Right hindlimb (tissue), 1 donor: ENCODE measurements at regions not wholly inside any gene's neighbourhood (a gene's known extent, or its start where the extent isn't known, plus 50 kb on each side); places are given as distances from the start of the nearest gene placed in this dataset.
A peak's percentile ranks its signal among the peaks of the same experiment; 100 is the strongest.

Experiments used
- DNase-seq: peaks from one replicate; pipeline ENCODE4 v3.0.0-alpha.2; 2018

- DNase-seq, result no peak
Observed at GRCh38 chr10:124225467-124226270, 132.3 kb upstream of the CHST15 start.

DNA sequence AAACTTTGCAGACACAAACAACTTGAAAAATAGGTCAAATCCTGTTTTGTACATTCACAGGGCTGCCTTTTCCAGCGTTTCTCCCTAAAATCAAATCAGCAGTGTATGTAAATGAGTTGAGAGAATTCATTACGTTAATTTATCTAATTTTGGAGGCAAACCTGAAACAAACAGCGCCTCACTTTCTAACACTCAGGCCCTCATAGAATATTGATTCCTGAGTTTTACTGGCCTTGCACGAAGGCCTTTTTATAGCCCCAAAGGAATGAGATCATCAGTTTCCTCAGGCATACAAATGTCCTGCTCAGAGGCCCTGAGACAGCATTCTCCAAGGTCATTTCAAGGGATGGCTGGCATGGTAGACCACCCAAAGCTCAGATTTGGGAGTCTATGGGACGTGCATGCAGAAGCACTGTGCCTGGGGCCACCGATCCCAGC is 131.7 kb upstream of the CHST15 start:
- DNase-seq, result no peak

- no peak for DNase-seq
Observed at GRCh38 chr10:124224331-124225028, 131.1 kb upstream of the CHST15 start.

DNA sequence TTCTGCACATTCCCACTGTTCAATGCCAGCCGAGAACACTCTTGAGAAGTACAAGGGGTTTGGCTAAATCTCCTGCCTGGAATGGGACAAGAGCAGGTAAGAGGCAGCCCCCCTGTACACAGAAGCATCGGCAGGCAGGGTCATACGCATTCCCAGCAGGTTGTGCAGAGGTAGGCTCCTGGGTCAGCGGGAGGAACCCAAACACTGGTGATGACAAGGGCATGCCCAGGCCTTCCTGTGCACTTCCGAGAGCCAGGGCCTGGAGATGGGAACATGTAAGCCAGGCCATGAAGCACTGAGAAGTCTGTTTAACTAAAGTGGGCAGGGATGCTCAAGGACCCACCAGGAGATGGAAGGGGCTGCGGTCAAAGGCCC is 130.3 kb upstream of the CHST15 start:
- no peak for DNase-seq

DNA sequence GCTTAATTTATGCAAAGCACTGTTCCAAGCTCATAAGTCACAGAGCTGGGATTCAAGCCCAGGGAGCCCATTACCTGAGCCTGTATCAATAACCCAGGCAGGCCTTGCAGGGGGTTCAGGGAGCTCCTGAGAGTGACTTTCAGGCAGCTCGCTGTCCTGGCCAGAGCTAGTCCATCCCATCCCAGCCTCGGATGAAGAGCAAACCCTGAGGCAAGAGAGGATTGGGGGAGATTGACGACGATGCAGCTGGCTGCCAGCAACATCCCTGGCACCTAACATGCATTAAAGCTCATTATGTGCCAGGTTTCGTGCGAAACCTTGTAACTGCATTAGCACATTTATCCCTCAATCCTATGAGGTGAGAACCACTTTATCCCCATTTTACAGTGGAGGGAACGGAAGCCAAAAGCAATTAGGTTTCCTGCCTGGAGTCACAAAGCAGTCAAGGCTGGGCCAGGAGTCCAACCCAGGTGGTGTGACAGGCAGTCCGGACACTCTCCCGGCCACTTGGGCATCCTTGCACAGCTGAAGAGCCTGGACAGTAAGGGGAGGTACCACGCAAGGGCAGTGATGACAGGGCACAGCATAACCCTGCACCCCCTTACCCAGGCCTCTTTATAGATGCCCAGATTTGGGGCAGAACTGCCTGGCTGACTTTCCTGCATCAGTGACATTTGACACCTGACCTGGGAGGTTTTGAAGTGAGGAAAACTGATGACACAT is 129.8 kb upstream of the CHST15 start:
- DNase-seq, result no peak

DNA sequence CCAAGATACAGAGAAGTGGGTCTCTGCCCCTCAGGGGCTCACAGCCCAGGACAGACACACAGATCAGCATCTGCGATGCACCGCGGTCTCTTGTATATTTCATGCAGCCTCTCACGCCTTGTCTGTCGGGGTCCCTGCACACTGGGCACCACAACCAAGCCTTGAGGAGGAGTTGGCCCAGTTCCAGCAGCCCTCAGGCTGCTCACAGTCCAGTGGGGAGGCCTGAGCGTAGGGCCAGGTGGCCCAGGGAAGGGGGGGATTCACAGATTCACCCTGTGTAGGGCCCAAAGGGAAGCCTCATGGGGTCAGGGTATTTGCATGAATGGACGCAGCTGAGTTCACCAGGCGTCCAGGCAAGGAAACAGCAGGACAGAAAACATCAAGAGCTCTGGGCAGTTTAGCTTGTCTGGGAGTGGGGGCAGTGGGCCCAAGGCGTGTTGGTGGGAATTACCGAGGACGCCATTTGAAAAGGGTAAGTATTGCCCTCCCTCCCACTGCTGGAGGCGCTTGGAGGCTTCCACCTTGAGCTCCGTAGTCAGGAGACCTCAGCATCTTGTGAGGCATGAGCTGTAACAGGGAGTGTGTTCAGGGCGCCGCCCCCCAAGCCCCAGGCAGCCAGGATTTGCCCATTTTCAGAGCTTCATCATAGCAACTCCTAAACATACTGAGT is 129.1 kb upstream of the CHST15 start:
- peak; percentile 40 for DNase-seq

GRCh38 chr10:124221356-124222317 is 128.2 kb upstream of the CHST15 start:
- peak; percentile 58 for DNase-seq

DNA sequence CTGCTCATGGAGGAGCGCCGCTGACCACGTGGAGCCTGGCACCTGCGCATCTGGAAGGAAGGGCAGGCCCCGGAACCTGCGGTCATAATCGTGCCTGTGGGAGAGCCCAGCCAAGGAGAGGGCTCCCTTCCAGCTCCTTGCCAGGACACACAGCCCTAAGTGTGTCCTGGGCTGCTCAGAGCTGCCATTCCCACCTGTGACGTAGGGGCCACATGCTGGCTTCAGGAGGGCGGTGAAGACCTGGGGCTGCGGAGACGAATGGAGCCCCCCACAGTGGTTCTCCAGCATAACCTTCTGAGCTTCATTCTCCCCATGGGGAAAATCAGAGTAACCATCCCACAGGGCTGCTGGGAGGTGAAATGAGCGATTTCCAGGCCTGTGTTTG is 127.6 kb upstream of the CHST15 start:
- DNase-seq, result no peak

DNA sequence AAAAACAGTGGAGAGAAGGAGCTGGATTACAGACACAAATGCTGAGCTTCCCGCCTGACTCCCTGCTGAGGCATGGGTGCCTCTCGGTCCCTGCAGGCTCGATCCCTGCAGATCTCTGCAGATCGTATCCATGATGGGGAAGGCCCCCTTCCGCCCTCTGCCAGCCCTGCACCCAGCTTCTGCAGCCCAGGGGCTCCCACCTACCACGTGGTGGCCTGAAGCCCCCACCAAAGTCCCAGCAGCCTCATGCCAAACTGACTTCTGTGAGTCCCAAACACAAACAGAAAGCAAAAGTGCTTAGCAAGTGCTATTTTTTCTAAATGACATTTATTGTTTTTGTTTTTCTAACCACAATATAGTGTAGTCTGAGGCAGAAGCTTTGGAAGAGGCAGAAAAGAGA is 127.1 kb upstream of the CHST15 start:
- no peak for DNase-seq

DNA sequence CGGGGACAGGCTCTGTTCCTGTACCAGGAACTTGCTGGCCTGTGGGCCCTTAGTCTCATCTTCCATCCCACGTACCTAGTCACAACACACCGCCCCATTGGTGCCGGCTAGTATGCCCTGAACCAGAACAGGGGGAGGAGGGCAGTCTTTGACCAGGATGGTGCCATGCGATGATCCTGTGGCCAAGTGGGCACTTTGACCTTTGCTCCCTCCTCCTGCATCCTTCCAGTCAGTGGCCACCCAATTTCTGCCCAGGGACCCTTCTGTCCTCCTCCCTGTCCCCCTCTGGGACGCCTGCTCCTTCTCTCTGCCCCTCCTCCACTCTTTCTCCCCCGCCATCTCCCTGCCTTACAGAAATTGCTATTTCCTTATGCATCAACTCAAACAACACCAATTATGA is 126.3 kb upstream of the CHST15 start:
- no peak for DNase-seq

DNA sequence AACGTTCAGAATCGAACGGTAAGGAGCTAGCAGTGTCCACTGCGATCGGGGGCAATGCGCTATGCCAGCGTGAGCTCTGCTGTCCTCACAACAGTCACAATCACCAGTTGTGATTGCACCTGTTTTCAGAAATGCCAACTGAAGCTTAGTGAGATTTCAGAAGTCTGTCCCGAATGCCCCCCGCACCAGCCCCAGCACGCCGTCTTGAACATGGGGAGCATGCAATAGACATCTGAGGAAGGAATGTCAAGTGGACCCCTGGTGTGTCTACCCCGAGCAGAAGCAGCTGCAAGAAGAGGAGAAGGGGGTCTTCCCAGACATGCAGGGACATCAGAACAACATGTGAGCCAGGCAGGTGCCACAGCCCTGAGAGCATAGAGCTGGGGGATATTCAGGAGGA is 125.7 kb upstream of the CHST15 start:
- DNase-seq, result no peak

DNA sequence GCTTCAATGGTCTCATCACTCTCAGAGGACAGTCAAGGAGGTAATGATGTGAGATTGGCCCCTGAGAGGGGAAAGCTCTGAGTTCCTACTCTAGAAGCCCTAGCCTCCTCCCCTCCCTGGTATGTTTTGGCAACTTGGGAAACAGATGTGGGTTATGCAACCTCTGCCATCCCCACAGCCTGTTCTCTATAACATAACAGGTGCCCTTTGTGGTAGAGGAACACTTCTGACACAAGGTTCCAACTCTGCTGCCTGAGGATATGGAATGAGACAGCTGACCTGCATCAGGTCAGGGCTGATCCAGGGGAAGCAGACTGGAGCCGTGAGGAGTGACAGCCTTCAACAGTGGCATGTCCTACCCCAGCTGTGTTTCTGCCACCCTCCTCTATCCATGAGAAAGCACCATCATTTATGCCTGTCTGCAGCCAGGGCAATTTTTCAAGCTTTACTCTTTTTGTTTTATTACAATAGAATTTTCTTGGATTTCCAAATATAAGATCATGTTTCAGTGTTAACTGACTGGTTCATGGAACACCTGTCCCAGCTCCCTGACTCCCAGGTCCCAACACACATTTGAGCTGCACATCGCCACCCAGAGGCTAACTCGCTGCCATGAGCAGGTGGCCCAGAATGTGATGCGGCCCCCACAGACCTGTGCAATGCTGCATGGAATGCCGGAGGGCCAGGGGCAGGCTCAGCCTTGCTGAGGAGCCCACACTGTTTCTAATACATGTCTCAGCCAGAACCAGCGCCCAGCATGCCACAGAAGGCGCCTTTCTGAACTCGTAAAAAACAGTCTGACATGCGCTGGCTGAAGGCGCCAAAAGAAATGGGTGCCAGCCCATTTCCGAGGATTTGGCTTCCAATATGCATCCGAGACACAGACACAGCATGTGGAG is 124.8 kb upstream of the CHST15 start:
- DNase-seq, result no peak

GRCh38 chr10:124217031-124217430 is 123.6 kb upstream of the CHST15 start:
- DNase-seq, result no peak

DNA sequence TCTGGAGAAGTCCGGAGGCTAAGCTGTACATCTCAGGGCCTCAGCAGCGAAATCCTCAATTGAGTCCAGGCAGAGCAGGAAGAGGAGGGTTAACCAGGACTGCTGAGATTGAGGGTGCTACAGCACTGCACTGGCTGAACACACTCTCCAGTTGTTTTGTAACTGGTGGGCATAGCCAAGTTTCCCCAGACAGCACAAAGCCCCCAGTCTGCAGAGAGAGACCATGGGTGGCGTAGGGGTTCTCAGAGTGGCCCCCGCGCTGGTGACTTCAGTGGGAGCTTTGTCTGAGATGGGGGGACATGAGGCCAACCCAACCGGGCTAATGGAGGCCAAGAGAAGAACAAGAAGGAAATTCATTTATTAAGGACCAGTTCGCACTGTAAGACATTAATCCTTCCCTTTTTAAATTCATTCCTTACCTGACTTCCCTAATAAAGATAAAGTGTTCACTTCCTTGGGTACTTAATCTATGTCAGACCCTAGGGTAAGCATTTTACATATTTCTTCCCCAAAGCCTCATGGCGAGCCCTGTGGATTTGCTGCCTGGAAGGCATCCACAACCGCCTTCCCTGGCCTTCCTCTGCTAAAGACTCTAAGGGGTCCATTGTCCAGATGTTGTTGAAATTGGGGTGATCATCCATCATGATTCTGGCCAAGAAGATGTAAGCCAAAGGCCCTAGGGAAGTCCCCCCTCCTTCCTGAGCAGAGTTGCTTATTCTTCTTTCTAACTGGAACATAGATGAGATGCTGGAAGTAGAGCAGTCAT is 121.4 kb upstream of the CHST15 start:
- no peak for DNase-seq

DNA sequence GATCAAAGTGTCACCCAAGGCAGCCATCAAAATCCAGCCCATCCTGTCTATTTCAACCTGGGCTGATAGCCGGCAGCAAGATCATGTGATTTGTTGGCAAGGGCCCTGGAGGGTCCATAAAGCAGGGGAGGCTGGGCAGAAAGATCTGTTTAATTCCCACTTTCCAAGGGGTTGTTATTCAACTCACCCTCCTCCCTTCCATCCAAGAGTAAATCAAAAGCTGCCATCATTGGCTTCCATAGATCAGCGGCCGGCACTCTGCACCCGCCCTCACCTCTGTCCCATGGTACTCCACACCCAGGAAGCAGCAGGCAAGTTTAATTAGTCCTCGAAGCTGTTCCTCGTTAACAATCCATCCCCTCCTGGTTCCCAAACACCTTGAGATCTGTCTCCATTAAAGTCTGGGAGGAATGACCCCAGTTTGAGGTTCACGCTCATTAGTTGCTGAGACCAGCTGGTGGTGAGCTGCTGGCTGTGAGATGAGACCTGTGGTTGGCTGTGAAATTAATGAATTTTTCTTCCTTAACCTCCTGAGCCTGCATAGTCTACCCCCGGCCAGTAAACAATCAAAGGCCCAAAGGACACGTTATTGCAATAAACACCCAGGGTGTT is 120.6 kb upstream of the CHST15 start:
- no peak for DNase-seq

DNA sequence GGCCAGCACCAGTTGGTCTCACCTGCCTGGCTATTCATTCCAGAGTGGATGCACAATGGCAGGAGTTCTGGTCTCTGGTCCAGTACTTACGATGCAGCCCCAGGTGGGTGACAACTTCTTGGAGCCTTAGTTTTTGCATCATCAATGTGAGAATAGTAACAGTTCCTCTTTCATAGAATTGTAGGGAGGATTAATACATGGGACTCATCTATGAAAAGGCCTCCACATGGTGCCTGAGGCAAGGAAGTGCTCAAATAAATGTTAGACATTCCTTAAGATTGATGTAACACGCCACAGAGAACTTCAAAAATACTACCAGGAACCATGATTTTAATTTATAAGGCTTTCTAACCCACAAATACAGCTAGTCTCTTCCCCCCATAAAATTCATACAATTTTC is 120.1 kb upstream of the CHST15 start:
- DNase-seq, result no peak

DNA sequence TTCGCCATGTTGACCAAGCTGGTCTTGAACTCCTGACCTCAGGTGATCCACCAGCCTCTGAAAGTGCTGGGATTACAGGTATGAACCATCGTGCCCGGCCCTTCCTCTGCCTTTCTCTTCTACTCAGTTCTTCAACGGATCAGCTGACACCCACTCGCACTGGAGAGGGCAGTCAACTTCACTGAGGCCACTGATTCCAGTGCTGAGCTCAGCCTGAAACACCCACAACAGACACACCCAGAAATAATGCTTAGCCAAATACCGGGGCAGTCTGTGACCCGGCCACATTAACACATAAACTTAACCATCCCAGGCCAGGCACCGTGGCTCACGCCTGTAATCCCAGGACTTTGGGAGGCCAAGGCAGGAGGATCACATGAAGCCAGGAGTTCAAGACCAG is 119.3 kb upstream of the CHST15 start:
- DNase-seq, result no peak

DNA sequence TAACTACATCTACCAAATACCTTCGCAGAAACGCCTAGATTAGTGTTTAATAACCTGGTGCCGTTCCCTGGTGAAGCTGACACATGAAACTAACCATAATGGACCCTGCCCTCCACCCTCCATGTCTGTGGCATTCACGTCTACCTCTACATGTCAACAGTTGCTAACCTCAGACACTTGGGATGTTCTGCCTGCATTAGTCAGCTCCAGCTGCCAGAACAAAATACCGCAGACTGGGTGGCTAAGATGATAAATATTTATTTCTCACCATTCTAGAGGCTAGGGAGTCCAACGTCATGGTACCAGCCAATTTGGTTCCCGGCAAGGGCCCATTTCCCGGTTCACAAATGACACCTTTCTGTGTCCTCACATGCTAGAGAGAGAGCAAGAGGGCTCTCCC is 118.5 kb upstream of the CHST15 start:
- no peak for DNase-seq

- no peak for DNase-seq
Observed at GRCh38 chr10:124210263-124210662, 116.9 kb upstream of the CHST15 start.

GRCh38 chr10:124207391-124207790 is 114.0 kb upstream of the CHST15 start:
- no peak for DNase-seq
